ENCODE measurements at regions not wholly inside any gene's neighbourhood (a gene's known extent, or its start where the extent isn't known, plus 50 kb on each side); places are given as distances from the start of the nearest gene placed in this dataset.

DNA sequence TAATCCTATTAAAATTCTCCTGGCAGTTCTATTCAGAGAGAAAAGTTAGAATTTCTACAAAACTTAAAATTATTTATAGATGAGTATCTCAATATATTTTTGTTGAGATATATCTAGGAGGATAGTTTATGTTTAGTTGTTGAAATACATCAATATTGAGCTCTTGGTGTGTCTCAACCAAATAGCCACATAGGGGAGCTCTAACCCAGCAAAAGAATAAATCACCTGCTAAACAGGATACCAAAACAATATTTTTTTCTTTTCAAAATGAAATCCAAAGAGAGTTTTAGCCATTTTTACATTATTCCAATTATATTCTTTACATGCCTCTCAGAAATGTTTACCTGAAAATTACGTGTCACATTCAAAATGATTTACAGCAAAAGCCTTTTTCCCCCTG is 954.7 kb downstream of the SLITRK6 start:
- Histone ChIP-seq H3K27me3 (no peaks in the 10 kb centered on the region), H3K27ac (no peak overlapping the region), H3K9me3 (no peaks in the 10 kb centered on the region), H3K36me3 (no peaks in the 10 kb centered on the region), H3K4me1 (no peaks in the 10 kb centered on the region), H3K4me3 (no peak overlapping the region)
- intact Hi-C loops (cut with DNase I; ENCODE audit: low total_unique reads), result loop anchor here (5.0 kb wide), 1 partner anchor 162 kb away; no protein-coding TSS in a partner anchor
- TF ChIP-seq POLR2A (IDR thresholded peaks at IDR 0.05) (no peak), POLR2AphosphoS5 (IDR thresholded peaks at IDR 0.05) (no peak)
- TF ChIP-seq, protein P1, sequence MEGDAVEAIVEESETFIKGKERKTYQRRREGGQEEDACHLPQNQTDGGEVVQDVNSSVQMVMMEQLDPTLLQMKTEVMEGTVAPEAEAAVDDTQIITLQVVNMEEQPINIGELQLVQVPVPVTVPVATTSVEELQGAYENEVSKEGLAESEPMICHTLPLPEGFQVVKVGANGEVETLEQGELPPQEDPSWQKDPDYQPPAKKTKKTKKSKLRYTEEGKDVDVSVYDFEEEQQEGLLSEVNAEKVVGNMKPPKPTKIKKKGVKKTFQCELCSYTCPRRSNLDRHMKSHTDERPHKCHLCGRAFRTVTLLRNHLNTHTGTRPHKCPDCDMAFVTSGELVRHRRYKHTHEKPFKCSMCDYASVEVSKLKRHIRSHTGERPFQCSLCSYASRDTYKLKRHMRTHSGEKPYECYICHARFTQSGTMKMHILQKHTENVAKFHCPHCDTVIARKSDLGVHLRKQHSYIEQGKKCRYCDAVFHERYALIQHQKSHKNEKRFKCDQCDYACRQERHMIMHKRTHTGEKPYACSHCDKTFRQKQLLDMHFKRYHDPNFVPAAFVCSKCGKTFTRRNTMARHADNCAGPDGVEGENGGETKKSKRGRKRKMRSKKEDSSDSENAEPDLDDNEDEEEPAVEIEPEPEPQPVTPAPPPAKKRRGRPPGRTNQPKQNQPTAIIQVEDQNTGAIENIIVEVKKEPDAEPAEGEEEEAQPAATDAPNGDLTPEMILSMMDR (IDR thresholded peaks at IDR 0.05), result no peak
- DNase-seq (ENCODE audit: low spot score in 2 of 2), result no peak

DNA sequence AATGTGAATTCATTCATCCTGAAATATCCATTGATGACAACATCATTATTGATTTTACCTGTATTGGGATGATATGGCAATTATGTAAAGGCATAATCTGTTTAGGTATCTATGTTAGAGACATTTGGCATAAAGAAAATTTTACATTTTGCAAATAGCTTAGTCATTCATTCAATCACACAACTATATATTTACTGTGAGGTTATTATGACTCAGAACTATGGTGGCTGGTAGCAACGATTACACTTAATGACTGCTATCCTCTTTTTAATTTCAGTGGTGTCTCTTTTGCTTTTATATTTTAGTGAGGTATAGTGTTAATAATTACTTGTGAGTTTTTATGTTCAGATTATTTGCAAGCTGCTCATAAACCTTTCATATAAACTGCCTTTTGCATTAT is 955.9 kb downstream of the SLITRK6 start:
- intact Hi-C loops (cut with DNase I; ENCODE audit: low total_unique reads), result loop anchor here (5.0 kb wide), 1 partner anchor 161 kb away; no protein-coding TSS in a partner anchor
- no peak overlapping the region for H3K27ac ChIP-seq
- H3K9me3 ChIP-seq, result no peaks in the 10 kb centered on the region
- TF ChIP-seq, protein P1 (IDR thresholded peaks at IDR 0.05), result no peak
- no peak for DNase-seq (ENCODE audit: low spot score in 2 of 2)
- H3K4me1 ChIP-seq, result no peaks in the 10 kb centered on the region
- no peak overlapping the region for H3K4me3 ChIP-seq
- H3K36me3 ChIP-seq, result no peaks in the 10 kb centered on the region
- H3K27me3 ChIP-seq, result no peaks in the 10 kb centered on the region

DNA sequence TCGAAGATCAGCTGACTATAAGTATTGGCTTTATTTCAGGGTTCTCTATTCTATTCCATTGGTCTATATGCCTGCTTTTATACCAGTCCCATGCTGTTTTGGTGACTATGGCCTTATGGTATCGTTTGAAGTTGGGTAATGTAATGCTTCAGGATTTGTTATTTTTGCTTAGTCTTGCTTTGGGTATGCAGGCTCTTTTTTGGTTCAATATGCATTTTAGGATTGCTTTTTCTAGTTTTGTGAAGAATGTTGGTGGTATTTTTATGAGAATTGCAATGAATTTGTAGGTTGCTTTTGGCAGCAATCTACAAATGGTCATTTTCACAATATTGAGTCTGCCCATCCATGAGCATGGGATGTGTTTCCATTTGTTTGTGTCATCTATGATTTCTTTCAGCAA is 951.9 kb upstream of the SLITRK1 start:
- Histone ChIP-seq H3K4me3 (no peak overlapping the region), H3K36me3 (peaks cover 4% of the 10 kb centered on the region), H3K4me1 (no peaks in the 10 kb centered on the region), H3K27me3 (no peaks in the 10 kb centered on the region), H3K27ac (no peak overlapping the region), H3K9me3 (peaks cover 0 to 8% of the 10 kb centered on the region in 2 donors)
- DNase-seq (ENCODE audit: low spot score in 2 of 2), result no peak
- intact Hi-C loops (cut with DNase I; ENCODE audit: low total_unique reads), result no loop called here
- TF ChIP-seq, protein P1 (IDR thresholded peaks at IDR 0.05), result no peak
- TF ChIP-seq POLR2AphosphoS5 (IDR thresholded peaks at IDR 0.05) (no peak), POLR2A (IDR thresholded peaks at IDR 0.05) (no peak)

DNA sequence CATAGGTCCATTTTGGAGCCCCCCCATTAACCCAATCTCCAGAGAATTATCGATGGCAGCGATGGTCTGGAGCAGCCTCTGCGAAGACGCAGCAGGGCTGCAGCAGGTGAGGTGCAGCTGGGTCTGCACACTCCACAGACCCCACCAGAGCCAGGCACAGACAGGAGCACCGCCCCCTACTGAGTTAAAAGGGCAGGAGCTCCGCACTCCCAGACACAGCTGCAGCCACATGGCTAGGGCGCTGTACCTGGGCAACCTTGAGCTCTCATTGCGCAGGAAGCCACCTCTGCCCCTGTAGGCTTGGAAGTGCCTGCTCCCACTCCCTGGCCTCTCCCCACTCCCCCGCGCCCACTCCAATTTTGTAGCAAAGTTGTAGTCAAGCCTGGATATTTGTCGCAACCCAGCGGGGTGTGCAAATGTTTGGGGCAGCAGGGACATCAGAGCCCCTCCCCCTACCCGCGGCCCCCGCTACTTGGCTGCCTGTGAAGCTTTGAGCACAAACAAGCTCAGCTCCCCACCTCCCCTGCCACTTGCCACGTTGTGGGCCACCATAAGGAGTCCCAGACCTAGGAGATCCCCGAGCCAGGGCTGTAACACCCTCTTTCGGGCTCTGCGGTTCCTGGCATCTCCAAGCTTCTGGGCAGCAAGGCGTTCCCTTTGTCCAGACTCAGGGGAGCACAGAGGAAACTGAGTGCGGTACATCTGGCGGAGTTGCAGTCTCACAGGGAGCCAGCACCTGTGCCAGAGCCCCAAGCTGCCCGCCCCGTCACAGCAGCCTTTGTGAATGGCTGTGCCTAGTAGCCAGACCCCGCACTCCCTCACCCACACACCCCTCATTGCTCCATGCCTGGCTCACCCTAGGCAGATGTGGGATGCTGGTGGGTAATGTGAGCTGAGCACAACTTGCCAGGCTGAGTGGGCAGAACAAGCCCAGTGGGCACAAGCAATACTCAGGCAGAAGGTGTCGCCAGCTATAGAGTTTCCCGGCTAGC is 949.7 kb upstream of the SLITRK1 start:
- H3K4me3 ChIP-seq, result no peak overlapping the region
- TF ChIP-seq POLR2A (IDR thresholded peaks at IDR 0.05), result no peak
- TF ChIP-seq, protein P1 (IDR thresholded peaks at IDR 0.05), result no peak
- TF ChIP-seq POLR2AphosphoS5 (IDR thresholded peaks at IDR 0.05), result no peak
- intact Hi-C loops (cut with DNase I; ENCODE audit: low total_unique reads), result no loop called here
- DNase-seq (ENCODE audit: low spot score in 2 of 2), result no peak
- H3K9me3 ChIP-seq, result peaks cover 0 to 8% of the 10 kb centered on the region in 2 donors
- no peaks in the 10 kb centered on the region for H3K27me3 ChIP-seq
- H3K4me1 ChIP-seq, result no peaks in the 10 kb centered on the region
- no peak overlapping the region for H3K27ac ChIP-seq
- H3K36me3 ChIP-seq, result peaks cover 4% of the 10 kb centered on the region

DNA sequence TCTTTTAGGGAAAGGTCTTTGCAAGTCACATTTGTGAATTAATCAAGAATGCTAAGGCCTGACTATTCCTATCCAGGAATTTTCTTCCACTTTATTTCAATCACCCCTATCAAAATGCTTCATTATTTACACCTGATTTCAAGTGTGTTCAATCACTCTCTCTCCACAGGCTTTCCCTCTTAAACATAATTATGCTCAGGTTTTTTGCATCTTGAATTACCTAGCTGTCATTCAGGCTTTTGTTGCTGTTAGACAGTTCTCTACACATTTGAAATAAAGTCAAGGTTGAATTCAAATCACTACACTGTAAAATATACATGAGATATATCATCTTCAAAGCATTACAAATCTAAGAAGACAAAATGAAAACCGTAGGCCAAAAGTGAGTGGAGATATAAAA is 941.3 kb upstream of the SLITRK1 start:
- Histone ChIP-seq H3K9me3 (no peaks in the 10 kb centered on the region), H3K4me3 (no peak overlapping the region), H3K27me3 (no peaks in the 10 kb centered on the region), H3K36me3 (no peaks in the 10 kb centered on the region), H3K27ac (no peak overlapping the region), H3K4me1 (no peaks in the 10 kb centered on the region)
- intact Hi-C loops (cut with DNase I; ENCODE audit: low total_unique reads), result no loop called here
- TF ChIP-seq POLR2A (IDR thresholded peaks at IDR 0.05) (no peak), POLR2AphosphoS5 (IDR thresholded peaks at IDR 0.05) (no peak)
- TF ChIP-seq, protein P1 (IDR thresholded peaks at IDR 0.05), result no peak
- DNase-seq (ENCODE audit: low spot score in 2 of 2), result no peak

All from breast epithelium (tissue), 4 donors.